Retinal pigment epithelial cell (primary cell): ENCODE measurements at regions not wholly inside any gene's neighbourhood (a gene's known extent, or its start where the extent isn't known, plus 50 kb on each side); places are given as distances from the start of the nearest gene placed in this dataset.

Experiments
- DNase-seq: peaks from one replicate; pipeline ENCODE4 v3.0.0-alpha.2; 2010; ENCODE audit warnings: low read depth
- H3K4me3 ChIP-seq: 2 replicates; pipeline ENCODE4 v1.5.1; 2011; ENCODE audit warnings: mild to moderate bottlenecking, low read length, control low read depth, moderate library complexity
- TF ChIP-seq, protein P1 (sequence below): conservative IDR thresholded peaks from 2 replicates; pipeline ENCODE4 v1.5.1; 2011; ENCODE audit warnings: low read depth, low read length, control low read depth, inconsistent platforms

DNA sequence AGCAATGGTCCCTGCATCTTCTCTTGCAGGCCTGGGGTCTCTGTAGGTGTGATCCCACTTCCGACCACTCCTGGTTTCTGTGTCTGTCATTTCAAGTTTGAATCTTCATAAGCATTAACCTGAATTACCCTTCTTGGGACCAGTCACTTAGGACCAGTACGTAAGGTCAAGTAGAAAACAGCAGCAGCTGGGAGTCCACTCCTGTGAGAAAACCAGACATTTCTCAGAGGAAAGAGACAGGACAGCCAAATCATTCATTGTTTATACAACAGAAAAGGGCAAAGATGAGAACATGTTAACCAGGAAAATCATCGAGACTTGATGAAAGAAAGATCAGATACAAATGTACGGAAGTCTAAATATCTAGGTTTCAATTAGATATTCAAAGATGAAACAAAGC lies 163.0 kb downstream of the MREG start:
- DNase-seq = no peak
- no peak overlapping the region for H3K4me3 ChIP-seq
- TF ChIP-seq, protein P1, sequence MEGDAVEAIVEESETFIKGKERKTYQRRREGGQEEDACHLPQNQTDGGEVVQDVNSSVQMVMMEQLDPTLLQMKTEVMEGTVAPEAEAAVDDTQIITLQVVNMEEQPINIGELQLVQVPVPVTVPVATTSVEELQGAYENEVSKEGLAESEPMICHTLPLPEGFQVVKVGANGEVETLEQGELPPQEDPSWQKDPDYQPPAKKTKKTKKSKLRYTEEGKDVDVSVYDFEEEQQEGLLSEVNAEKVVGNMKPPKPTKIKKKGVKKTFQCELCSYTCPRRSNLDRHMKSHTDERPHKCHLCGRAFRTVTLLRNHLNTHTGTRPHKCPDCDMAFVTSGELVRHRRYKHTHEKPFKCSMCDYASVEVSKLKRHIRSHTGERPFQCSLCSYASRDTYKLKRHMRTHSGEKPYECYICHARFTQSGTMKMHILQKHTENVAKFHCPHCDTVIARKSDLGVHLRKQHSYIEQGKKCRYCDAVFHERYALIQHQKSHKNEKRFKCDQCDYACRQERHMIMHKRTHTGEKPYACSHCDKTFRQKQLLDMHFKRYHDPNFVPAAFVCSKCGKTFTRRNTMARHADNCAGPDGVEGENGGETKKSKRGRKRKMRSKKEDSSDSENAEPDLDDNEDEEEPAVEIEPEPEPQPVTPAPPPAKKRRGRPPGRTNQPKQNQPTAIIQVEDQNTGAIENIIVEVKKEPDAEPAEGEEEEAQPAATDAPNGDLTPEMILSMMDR = no peak

DNA sequence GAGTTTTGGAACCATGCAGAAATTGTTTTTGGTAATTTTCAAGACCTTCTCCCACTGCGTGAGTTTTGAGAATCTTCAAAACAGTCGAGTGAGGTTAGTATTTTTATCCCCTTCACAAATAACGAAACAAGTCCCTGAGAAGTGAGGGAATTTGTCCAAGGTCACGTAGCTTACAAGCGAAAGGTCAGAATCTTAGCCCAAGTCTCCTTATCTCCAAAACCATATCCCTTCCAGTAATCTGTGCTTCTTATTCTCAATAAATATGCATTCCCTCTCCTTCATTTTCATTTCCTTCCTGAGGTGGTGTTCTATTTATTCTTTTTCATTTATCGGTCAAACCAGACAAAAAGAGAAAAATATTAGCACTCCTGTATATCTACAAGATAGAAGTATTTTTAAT lies 163.6 kb downstream of the MREG start:
- no peak for DNase-seq
- no peak overlapping the region for H3K4me3 ChIP-seq
- TF ChIP-seq, protein P1 = no peak

DNA sequence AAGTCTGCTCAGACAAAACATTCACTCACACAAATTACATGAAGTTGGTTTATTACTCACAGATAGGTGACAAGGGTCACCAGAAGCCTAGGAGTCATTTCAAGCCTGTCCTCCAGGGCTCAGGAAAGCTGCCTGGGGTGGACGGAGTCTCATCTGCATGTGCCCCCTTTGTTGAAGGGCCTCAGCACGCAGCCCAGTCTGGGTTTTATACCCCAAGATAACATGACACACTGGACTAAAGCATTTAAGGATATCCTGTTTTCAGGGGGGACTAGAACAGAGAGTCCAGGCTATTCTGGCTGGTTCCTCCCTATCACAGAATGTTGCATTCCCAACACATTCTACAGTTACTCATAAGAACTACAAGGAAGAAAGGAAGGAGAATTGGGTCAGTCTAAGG lies 164.7 kb downstream of the MREG start:
- TF ChIP-seq, protein P1 = no peak
- DNase-seq = no peak
- no peak overlapping the region for H3K4me3 ChIP-seq

DNA sequence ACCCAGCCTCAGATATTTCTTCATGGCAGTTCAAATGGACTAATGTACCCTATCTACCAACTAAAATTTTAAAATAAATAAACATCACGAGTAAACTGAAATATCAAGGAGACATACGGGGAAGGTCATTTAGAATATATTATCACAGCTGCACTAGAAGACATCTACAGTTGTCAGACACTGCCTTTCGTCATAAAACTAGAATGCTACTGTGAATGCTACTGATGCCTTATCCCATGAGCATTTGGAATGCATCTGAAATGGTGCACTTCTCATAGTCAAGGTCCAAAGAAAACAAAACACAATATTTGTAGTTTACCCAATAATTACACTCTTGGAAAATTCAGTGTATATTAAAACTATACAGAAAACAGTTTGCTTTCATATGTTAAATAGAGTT lies 165.2 kb downstream of the MREG start:
- H3K4me3 ChIP-seq = no peak overlapping the region
- DNase-seq = no peak
- TF ChIP-seq, protein P1 = no peak

DNA sequence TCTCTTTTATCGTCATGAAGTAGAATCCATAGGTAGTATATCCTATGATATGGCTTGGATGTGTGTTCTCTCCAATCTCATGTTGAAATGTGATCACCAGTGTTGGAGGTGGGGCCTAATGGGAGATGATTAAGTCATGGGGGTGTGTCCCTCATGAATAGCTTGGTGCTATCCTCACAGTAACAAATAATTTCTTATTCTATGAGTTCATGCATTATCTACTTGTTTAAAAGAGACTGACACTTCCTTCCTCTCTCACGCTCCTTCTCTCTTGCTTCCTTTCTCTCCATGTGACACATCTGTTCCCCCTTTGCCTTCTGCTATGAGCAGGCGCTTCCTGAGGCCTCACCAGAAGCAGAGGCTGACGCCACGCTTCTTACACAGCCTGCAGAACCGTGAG lies 165.6 kb downstream of the MREG start:
- no peak overlapping the region for H3K4me3 ChIP-seq
- no peak for DNase-seq
- TF ChIP-seq, protein P1 = no peak

DNA sequence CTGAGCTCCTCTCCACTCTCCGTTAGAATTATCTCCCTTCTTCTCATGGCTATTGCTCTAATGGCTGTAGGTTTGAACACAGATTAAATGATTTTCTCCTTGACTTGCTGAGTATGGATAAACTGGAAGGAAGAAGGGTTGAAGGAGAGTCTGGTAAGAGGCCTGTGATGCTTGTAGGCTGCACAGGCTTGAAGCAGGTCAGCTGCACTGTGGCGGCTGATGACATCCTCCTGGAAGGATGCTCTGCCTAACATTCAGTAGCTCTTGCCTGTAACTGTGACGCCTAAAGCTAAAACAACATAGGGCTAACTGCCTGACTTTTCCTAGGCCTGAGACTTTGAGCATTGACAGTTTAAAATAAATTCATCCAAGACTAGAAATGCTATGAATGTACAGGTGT lies 166.3 kb downstream of the MREG start:
- no peak overlapping the region for H3K4me3 ChIP-seq
- TF ChIP-seq, protein P1 = no peak

DNA sequence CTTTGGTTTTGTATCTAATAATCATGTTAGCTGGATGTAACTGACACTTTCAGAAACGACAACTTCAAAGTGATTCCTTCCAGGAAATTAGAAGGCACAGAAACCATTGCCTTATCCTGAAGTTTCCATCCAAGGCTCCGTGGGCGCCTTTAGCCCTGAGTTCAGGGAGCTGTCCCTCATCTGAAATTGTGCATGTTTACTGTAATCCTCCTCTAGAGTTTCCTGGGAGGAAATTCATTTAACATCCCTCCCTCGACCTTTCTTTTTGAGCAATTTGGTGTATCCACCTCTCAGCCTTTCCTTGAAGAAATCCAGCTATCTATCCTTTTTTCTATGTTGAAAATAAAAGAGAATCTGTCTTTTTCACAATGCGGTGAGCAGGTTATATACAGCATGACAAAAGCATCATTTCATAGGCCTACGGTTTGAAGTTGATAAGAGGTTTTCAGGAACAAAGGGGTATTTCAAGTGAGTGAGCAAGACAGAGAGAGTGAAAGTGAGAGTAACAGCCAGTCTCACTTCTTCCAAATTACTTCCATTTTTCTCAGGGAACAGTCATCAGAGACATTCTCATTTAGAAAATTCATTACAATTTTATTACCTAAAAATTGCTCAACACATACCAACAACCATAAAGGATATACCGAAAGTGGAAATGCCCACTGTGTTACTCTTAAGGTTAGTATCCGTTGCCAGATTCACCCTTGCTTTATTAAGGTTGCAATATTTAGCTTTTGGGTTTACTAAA lies 167.3 kb downstream of the MREG start:
- TF ChIP-seq, protein P1 = no peak
- no peak for DNase-seq
- H3K4me3 ChIP-seq = no peak overlapping the region

More for the DNA sequence above, 166.3 kb downstream of the MREG start:
- no peak for DNase-seq
